Peyer's patch (tissue), 4 donors: ENCODE measurements at regions not wholly inside any gene's neighbourhood (a gene's known extent, or its start where the extent isn't known, plus 50 kb on each side); places are given as distances from the start of the nearest gene placed in this dataset.

Source experiments
- POLR2A ChIP-seq, 2 donors: fragments of 450-650 bp; IDR thresholded peaks; one replicate each; pipeline ENCODE4 v1.5.1; 2017; ENCODE audit warnings: antibody characterized with exemption in 2 of 2, mild to moderate bottlenecking in 2 of 2, moderate library complexity in 2 of 2
- TF ChIP-seq, protein P1 (sequence below), 6 experiments: fragments of 450-650 bp in 4 of 6; fragments of 200-600 bp in 2 of 6; sonication (generic) in 1 of 6; IDR thresholded peaks; one replicate each; pipeline ENCODE4 v1.5.1; 2017 to 2019; ENCODE audit warnings: antibody characterized with exemption in 6 of 6, mild to moderate bottlenecking in 3 of 6, moderate library complexity in 1 of 6

GRCh38 chr1:4140241-4140640, 240.2 kb upstream of the C1orf174 start:
- TF ChIP-seq POLR2A (IDR thresholded peaks at IDR 0.05) = no peak
- TF ChIP-seq, protein P1, sequence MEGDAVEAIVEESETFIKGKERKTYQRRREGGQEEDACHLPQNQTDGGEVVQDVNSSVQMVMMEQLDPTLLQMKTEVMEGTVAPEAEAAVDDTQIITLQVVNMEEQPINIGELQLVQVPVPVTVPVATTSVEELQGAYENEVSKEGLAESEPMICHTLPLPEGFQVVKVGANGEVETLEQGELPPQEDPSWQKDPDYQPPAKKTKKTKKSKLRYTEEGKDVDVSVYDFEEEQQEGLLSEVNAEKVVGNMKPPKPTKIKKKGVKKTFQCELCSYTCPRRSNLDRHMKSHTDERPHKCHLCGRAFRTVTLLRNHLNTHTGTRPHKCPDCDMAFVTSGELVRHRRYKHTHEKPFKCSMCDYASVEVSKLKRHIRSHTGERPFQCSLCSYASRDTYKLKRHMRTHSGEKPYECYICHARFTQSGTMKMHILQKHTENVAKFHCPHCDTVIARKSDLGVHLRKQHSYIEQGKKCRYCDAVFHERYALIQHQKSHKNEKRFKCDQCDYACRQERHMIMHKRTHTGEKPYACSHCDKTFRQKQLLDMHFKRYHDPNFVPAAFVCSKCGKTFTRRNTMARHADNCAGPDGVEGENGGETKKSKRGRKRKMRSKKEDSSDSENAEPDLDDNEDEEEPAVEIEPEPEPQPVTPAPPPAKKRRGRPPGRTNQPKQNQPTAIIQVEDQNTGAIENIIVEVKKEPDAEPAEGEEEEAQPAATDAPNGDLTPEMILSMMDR (IDR thresholded peaks at IDR 0.05) = no peak
